Suprapubic skin (tissue), 3 donors: ENCODE measurements at regions not wholly inside any gene's neighbourhood (a gene's known extent, or its start where the extent isn't known, plus 50 kb on each side); places are given as distances from the start of the nearest gene placed in this dataset.

Experiments used
- CTCF ChIP-seq, 2 donors: fragments of 200-600 bp in 1 of 2; fragments of 450-650 bp in 1 of 2; sonication (generic) in 1 of 2; IDR thresholded peaks; one replicate each; pipeline ENCODE4 v1.5.1; 2016 to 2019; ENCODE audit warnings: antibody characterized with exemption in 2 of 2, mild to moderate bottlenecking in 1 of 2, moderate library complexity in 1 of 2
- POLR2A ChIP-seq, 2 donors: fragments of 450-650 bp; IDR thresholded peaks; one replicate each; pipeline ENCODE4 v1.6.1; 2017; ENCODE audit warnings: antibody characterized with exemption in 2 of 2, mild to moderate bottlenecking in 2 of 2, moderate library complexity in 2 of 2

GRCh38 chr3:148184798-148185197 is 512.9 kb upstream of the AGTR1 start:
- TF ChIP-seq CTCF (IDR thresholded peaks at IDR 0.05) (no peak), POLR2A (IDR thresholded peaks at IDR 0.05) (no peak)
